HCT116 (cell line): ENCODE measurements at regions not wholly inside any gene's neighbourhood (a gene's known extent, or its start where the extent isn't known, plus 50 kb on each side); places are given as distances from the start of the nearest gene placed in this dataset.
A peak's percentile ranks its signal among the peaks of the same experiment; 100 is the strongest.

ENCODE experiments used
- ATAC-seq: fragments of 200-7000 bp; cut with Tn5 transposase; 2 replicates; pipeline ENCODE4 v1.9.1; 2020; ENCODE audit warnings: mild to moderate bottlenecking, moderate library complexity
- BruUV-seq: library from RNA; stranded (reverse); fragments of 400-500 nt; replicated peaks from 2 replicates; lab custom pipeline; 2021; lab: Mats Ljungman, UMichigan
- CTCF ChIA-PET: fragments of 300-600 bp; sonication (Branson Sonifier 250); formaldehyde crosslinking; loops from one replicate; lab custom pipeline; 2021; ENCODE audit warnings: antibody characterized with exemption; lab: Charles Lee
- POLR2A ChIA-PET: fragments of 300-600, 350-600 bp; sonication (Branson Sonifier 250); formaldehyde crosslinking; loops from one replicate; lab custom pipeline; 2021; ENCODE audit warnings: antibody characterized with exemption; lab: Charles Lee
- RAD21 ChIA-PET, 2 experiments: fragments of 300-600 bp; sonication (Branson Sonifier 250); formaldehyde crosslinking; loops; one replicate each; lab custom pipeline; 2023; ENCODE audit warnings: low total read pairs in 2 of 2; ENCODE audit not compliant: uncharacterized antibody in 2 of 2, unreplicated experiment in 2 of 2, low non-redundant PET in 1 of 2; lab: Charles Lee
- DNase-seq: peaks from one replicate; pipeline ENCODE4 v3.0.0-alpha.2; 2010; ENCODE audit warnings: low read depth, low spot score
- H2AFZ ChIP-seq: fragments of 200-600 bp; shearing (Covaris generic), sonication (generic); 2 replicates; pipeline ENCODE4 v1.6.1; 2017; ENCODE audit warnings: low read depth, mixed run types, mixed read lengths, antibody characterized with exemption, low read length; ENCODE audit not compliant: poor library complexity, severe bottlenecking
- H3K27ac ChIP-seq: 2 replicates; pipeline ENCODE4 v1.5.1; 2012; ENCODE audit warnings: low read depth, low read length
- H3K27me3 ChIP-seq: fragments of 200-600 bp; sonication (generic); 2 replicates; pipeline ENCODE4 v1.6.1; 2016; ENCODE audit warnings: mixed run types, low read length, mixed read lengths; ENCODE audit not compliant: insufficient read depth
- H3K36me3 ChIP-seq, 2 experiments: fragments of 200-500 bp in 1 of 2; fragments of 200-600 bp in 1 of 2; sonication (Bioruptor generic) in 1 of 2; sonication (generic) in 1 of 2; 2 replicates each; pipeline versions ENCODE4 v1.5.1 to v1.6.1; 2014 to 2016; ENCODE audit warnings: low read length in 2 of 2, inconsistent platforms in 1 of 2, mixed read lengths in 1 of 2, mixed run types in 1 of 2; ENCODE audit not compliant: insufficient read depth in 2 of 2, control insufficient read depth in 1 of 2
- H3K4me1 ChIP-seq, 2 experiments: fragments of 200-600 bp in 1 of 2; sonication (generic) in 1 of 2; 2 replicates each; pipeline versions ENCODE4 v1.5.1 to v1.6.1; 2012 to 2017; ENCODE audit warnings: low read length in 2 of 2, inconsistent platforms in 1 of 2, mild to moderate bottlenecking in 1 of 2, mixed read lengths in 1 of 2, mixed run types in 1 of 2, moderate library complexity in 1 of 2; ENCODE audit not compliant: insufficient read depth in 2 of 2, control insufficient read depth in 1 of 2
- H3K4me2 ChIP-seq: fragments of 200-600 bp; sonication (generic); 2 replicates; pipeline ENCODE4 v1.6.1; 2017; ENCODE audit warnings: mixed run types, low read length, mixed read lengths
- H3K4me3 ChIP-seq, 2 experiments: fragments of 200-600 bp in 1 of 2; sonication (generic) in 1 of 2; replicated peaks in 1 of 2; 2 replicates each; pipeline ENCODE4 v1.5.1; 2011 to 2016; ENCODE audit warnings: low read length in 2 of 2, control low read depth in 1 of 2, low read depth in 1 of 2, mild to moderate bottlenecking in 1 of 2, mixed read lengths in 1 of 2, mixed run types in 1 of 2
- H3K79me2 ChIP-seq: fragments of 200-600 bp; sonication (generic); 2 replicates; pipeline ENCODE4 v1.6.1; 2017; ENCODE audit warnings: mild to moderate bottlenecking, mixed run types, low read length, moderate library complexity, mixed read lengths; ENCODE audit not compliant: insufficient read depth
- H3K9ac ChIP-seq: fragments of 200-600 bp; sonication (generic); 2 replicates; pipeline ENCODE4 v1.6.1; 2016; ENCODE audit warnings: low read length, mixed read lengths
- H3K9me2 ChIP-seq: fragments of 200-600 bp; sonication (generic), shearing (Covaris generic); 2 replicates; pipeline ENCODE4 v1.6.1; 2017; ENCODE audit warnings: mixed run types, mild to moderate bottlenecking, moderate library complexity; ENCODE audit not compliant: insufficient read depth
- H3K9me3 ChIP-seq, 2 experiments: fragments of 200-500 bp in 1 of 2; fragments of 200-600 bp in 1 of 2; sonication (Bioruptor generic) in 1 of 2; sonication (generic) in 1 of 2; 2 replicates each; pipeline ENCODE4 v1.6.1; 2014 to 2017; ENCODE audit warnings: low read length in 2 of 2, mixed read lengths in 2 of 2, inconsistent platforms in 1 of 2, low read depth in 1 of 2, mild to moderate bottlenecking in 1 of 2, mixed run types in 1 of 2, moderate library complexity in 1 of 2; ENCODE audit not compliant: control insufficient read depth in 1 of 2, insufficient read depth in 1 of 2
- H4K20me1 ChIP-seq: fragments of 200-600 bp; sonication (generic), shearing (Covaris generic); 2 replicates; pipeline ENCODE4 v1.6.1; 2017; ENCODE audit warnings: mixed run types, mild to moderate bottlenecking, moderate library complexity; ENCODE audit not compliant: insufficient read depth
- CBX3 ChIP-seq: IDR thresholded peaks from 2 replicates; pipeline ENCODE4 v1.6.1; 2012; ENCODE audit warnings: low read depth
- CTCF ChIP-seq, 3 experiments: fragments of 200-600 bp in 1 of 3; sonication (generic) in 1 of 3; IDR thresholded peaks in 2 of 3; conservative IDR thresholded peaks in 1 of 3; 2 replicates each; pipeline ENCODE4 v1.5.1; 2012 to 2017; ENCODE audit warnings: low read depth in 2 of 3, low read length in 2 of 3, antibody characterized with exemption in 1 of 3, borderline replicate concordance in 1 of 3, control low read depth in 1 of 3, mild to moderate bottlenecking in 1 of 3, mixed read lengths in 1 of 3, mixed run types in 1 of 3, moderate library complexity in 1 of 3; ENCODE audit not compliant: insufficient read depth in 1 of 3
- EGR1 ChIP-seq: IDR thresholded peaks from 2 replicates; pipeline ENCODE4 v1.6.1; 2012; ENCODE audit warnings: low read depth
- EZH2 ChIP-seq: fragments of 200-600 bp; sonication (generic); IDR thresholded peaks from 2 replicates; pipeline ENCODE4 v1.6.1; 2017; ENCODE audit warnings: antibody characterized with exemption, mixed run types
- JUND ChIP-seq: IDR thresholded peaks from 2 replicates; pipeline ENCODE4 v1.6.1; 2012
- MAX ChIP-seq: IDR thresholded peaks from 2 replicates; pipeline ENCODE4 v1.6.1; 2012
- POLR2AphosphoS5 ChIP-seq: IDR thresholded peaks from 2 replicates; pipeline ENCODE4 v1.6.1; 2011; ENCODE audit warnings: mild to moderate bottlenecking, low read depth, low read length, moderate library complexity
- REST ChIP-seq: IDR thresholded peaks from 2 replicates; pipeline ENCODE4 v1.6.1; 2012; ENCODE audit warnings: low read depth
- TCF7L2 ChIP-seq: IDR thresholded peaks from 2 replicates; pipeline ENCODE4 v1.7.0; 2011; ENCODE audit warnings: borderline replicate concordance, inconsistent platforms; ENCODE audit not compliant: insufficient read depth, insufficient read length; ENCODE audit errors: extremely low read depth
- ZNF274 ChIP-seq: fragments of 200-500 bp; sonication (Bioruptor generic); IDR thresholded peaks from 2 replicates; pipeline ENCODE4 v1.6.1; 2014; ENCODE audit warnings: mild to moderate bottlenecking, low read depth, low read length, inconsistent platforms
- intact Hi-C: fragments of 100-400 bp; cut with micrococcal nuclease; formaldehyde crosslinking; loops from 2 replicates; pipeline ENCODE4 v1.10.0; 2022

DNA sequence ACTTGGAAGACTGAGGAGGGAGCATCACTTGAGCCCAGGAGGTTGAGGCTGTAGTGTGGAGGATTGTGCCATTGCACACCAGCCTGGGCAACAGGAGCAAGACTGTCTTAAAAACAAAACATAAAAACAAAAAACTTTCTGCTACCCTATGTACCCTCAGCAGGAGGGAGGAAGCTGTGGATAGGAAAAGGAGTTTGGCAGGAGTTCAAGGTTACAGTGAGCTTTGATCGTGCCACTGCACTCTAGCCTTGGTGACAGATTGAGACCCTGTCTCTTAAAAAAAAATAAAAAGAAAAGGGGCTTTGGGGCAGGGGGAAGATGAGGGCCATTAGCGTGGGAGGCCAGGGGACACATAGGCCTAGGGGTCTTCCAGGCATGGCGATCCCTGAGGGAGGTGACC is 135.7 kb downstream of the DHX35 start:
- Histone ChIP-seq H4K20me1 (no peaks in the 10 kb centered on the region), H3K9me2 (no peaks in the 10 kb centered on the region)
- TF ChIP-seq TCF7L2 (peak; percentile 54), ZNF274 (no peak), MAX (no peak), REST (no peak)
- TF ChIP-seq, all 23 proteins: peak for 1
- Histone ChIP-seq H3K27me3 (no peaks in the 10 kb centered on the region), H3K79me2 (no peaks in the 10 kb centered on the region), H3K4me3 (no peak overlapping the region), H3K36me3 (no peaks in the 10 kb centered on the region), H3K9ac (no peak overlapping the region), H2AFZ (no peak overlapping the region), H3K4me1 (no peaks in the 10 kb centered on the region), H3K9me3 (no peaks in the 10 kb centered on the region), H3K27ac (no peak overlapping the region), H3K4me2 (no peak overlapping the region)
- ATAC-seq: no peak
- CTCF ChIA-PET: no interaction called here
- POLR2A ChIA-PET: no interaction called here
- BruUV-seq: no TSS peak
- DNase-seq: no peak
- intact Hi-C loops: loop anchor here (10.0 kb wide), 1 partner anchor 63 kb away; no protein-coding TSS in a partner anchor
- RAD21 ChIA-PET: no interaction called here

GRCh38 chr20:39095870-39096269 is 133.7 kb downstream of the DHX35 start:
- Histone ChIP-seq H3K79me2 (no peaks in the 10 kb centered on the region), H3K27ac (no peak overlapping the region), H4K20me1 (no peaks in the 10 kb centered on the region), H3K9me3 (no peaks in the 10 kb centered on the region), H3K9ac (no peak overlapping the region), H3K27me3 (no peaks in the 10 kb centered on the region), H2AFZ (no peak overlapping the region), H3K36me3 (no peaks in the 10 kb centered on the region), H3K4me1 (no peaks in the 10 kb centered on the region), H3K4me3 (no peak overlapping the region), H3K4me2 (no peak overlapping the region), H3K9me2 (no peaks in the 10 kb centered on the region)
- ChIA-PET RAD21 (no interaction called here), CTCF (no interaction called here), POLR2A (no interaction called here)
- intact Hi-C loops: loop anchor here (10.0 kb wide), 1 partner anchor 61 kb away; no protein-coding TSS in a partner anchor
- ATAC-seq (no peak), DNase-seq (no peak)
- no TSS peak for BruUV-seq
- no peak for TF ChIP-seq POLR2AphosphoS5
- TF ChIP-seq REST: no peak
- no peak for TF ChIP-seq CBX3
- TF ChIP-seq CTCF (IDR thresholded peaks at IDR 0.05 in 2 of 3, conservative IDR thresholded peaks at IDR 0.05 in 1 of 3; ENCODE audit: borderline replicate concordance in 1 of 3, insufficient read depth in 1 of 3, low read depth in 2 of 3, low read length in 2 of 3): no peak
- no peak for TF ChIP-seq JUND
- TF ChIP-seq EGR1: no peak
- TF ChIP-seq ZNF274: no peak
- TF ChIP-seq EZH2: no peak
